ENCODE measurements at regions not wholly inside any gene's neighbourhood (a gene's known extent, or its start where the extent isn't known, plus 50 kb on each side); places are given as distances from the start of the nearest gene placed in this dataset.

- 58 to 70% methylated on average over 6 to 7 of the region's 7 CpGs for WGBS, 2 donors (ENCODE audit: low coverage in 1 of 2)
- H3K9me3 ChIP-seq = no peaks in the 10 kb centered on the region
- in situ Hi-C loops (cut with MboI; ENCODE audit: low pct_ligation_motif_present in 1 of 4, low pct_unique_long_range_greater_than_20kb in 1 of 4, low sequenced_read_pairs in 3 of 4) = no loop called here
- H3K4me3 ChIP-seq = no peak overlapping the region
- TF ChIP-seq EP300 (IDR thresholded peaks at IDR 0.05; ENCODE audit: low read depth) (no peak), CTCF (IDR thresholded peaks at IDR 0.05) (no peak), POLR2A (IDR thresholded peaks at IDR 0.05) (no peak), POLR2AphosphoS5 (IDR thresholded peaks at IDR 0.05) (no peak)
- no peaks in the 10 kb centered on the region for H3K36me3 ChIP-seq
- H3K27me3 ChIP-seq = no peaks in the 10 kb centered on the region
- H3K4me1 ChIP-seq = no peaks in the 10 kb centered on the region
- no peak for DNase-seq
- intact Hi-C loops (cut with DNase I; ENCODE audit: low total_unique reads) = no loop called here
- H3K27ac ChIP-seq = no peak overlapping the region
Measured at GRCh38 chr20:52448513-52449232, 257.1 kb upstream of the ZFP64 start.

- Histone ChIP-seq H3K27ac (no peak overlapping the region), H3K36me3 (no peaks in the 10 kb centered on the region), H3K27me3 (no peaks in the 10 kb centered on the region), H3K9me3 (no peaks in the 10 kb centered on the region), H3K4me3 (no peak overlapping the region), H3K4me1 (no peaks in the 10 kb centered on the region)
- in situ Hi-C loops (cut with MboI; ENCODE audit: low pct_ligation_motif_present in 1 of 4, low pct_unique_long_range_greater_than_20kb in 1 of 4, low sequenced_read_pairs in 3 of 4) = no loop called here
- WGBS, 2 donors (ENCODE audit: low coverage in 1 of 2) = 71% methylated on average over 1 of the region's 1 CpG; no CpG with 5 or more reads in 1 of the 2 donors
- intact Hi-C loops (cut with DNase I; ENCODE audit: low total_unique reads) = no loop called here
- TF ChIP-seq POLR2AphosphoS5 (IDR thresholded peaks at IDR 0.05) (no peak), POLR2A (IDR thresholded peaks at IDR 0.05) (no peak), EP300 (IDR thresholded peaks at IDR 0.05; ENCODE audit: low read depth) (no peak), CTCF (IDR thresholded peaks at IDR 0.05) (no peak)
- no peak for DNase-seq
Measured at GRCh38 chr20:52447225-52447551, 255.6 kb upstream of the ZFP64 start.

- in situ Hi-C loops (cut with MboI; ENCODE audit: low pct_ligation_motif_present in 1 of 4, low pct_unique_long_range_greater_than_20kb in 1 of 4, low sequenced_read_pairs in 3 of 4) = no loop called here
- WGBS, 2 donors (ENCODE audit: low coverage in 1 of 2) = 81 to 84% methylated on average over 14 of the region's 14 CpGs
Measured at GRCh38 chr20:52446421-52447224, 255.0 kb upstream of the ZFP64 start.

GRCh38 chr20:52444455-52444854, 252.9 kb upstream of the ZFP64 start:
- no peaks in the 10 kb centered on the region for H3K27me3 ChIP-seq
- WGBS, 2 donors (ENCODE audit: low coverage in 1 of 2) = 45 to 50% methylated on average over 1 of the region's 1 CpG
- H3K27ac ChIP-seq = no peak overlapping the region
- H3K4me1 ChIP-seq = no peaks in the 10 kb centered on the region
- no peaks in the 10 kb centered on the region for H3K36me3 ChIP-seq
- no peak for DNase-seq
- in situ Hi-C loops (cut with MboI; ENCODE audit: low pct_ligation_motif_present in 1 of 4, low pct_unique_long_range_greater_than_20kb in 1 of 4, low sequenced_read_pairs in 3 of 4) = no loop called here
- H3K4me3 ChIP-seq = no peak overlapping the region
- intact Hi-C loops (cut with DNase I; ENCODE audit: low total_unique reads) = no loop called here
- H3K9me3 ChIP-seq = no peaks in the 10 kb centered on the region
- TF ChIP-seq POLR2AphosphoS5 (IDR thresholded peaks at IDR 0.05) (no peak), EP300 (IDR thresholded peaks at IDR 0.05; ENCODE audit: low read depth) (no peak), POLR2A (IDR thresholded peaks at IDR 0.05) (no peak), CTCF (IDR thresholded peaks at IDR 0.05) (no peak)

More at GRCh38 chr20:52446421-52447224, 255.0 kb upstream of the ZFP64 start:
- no peak for DNase-seq
- Histone ChIP-seq H3K9me3 (no peaks in the 10 kb centered on the region), H3K27ac (no peak overlapping the region), H3K27me3 (no peaks in the 10 kb centered on the region), H3K36me3 (no peaks in the 10 kb centered on the region), H3K4me3 (no peak overlapping the region), H3K4me1 (no peaks in the 10 kb centered on the region)
- TF ChIP-seq POLR2A (IDR thresholded peaks at IDR 0.05) (no peak), EP300 (IDR thresholded peaks at IDR 0.05; ENCODE audit: low read depth) (no peak), POLR2AphosphoS5 (IDR thresholded peaks at IDR 0.05) (no peak)
- intact Hi-C loops (cut with DNase I; ENCODE audit: low total_unique reads) = no loop called here
